GM11168 (cell line): ENCODE measurements at regions not wholly inside any gene's neighbourhood (a gene's known extent, or its start where the extent isn't known, plus 50 kb on each side); places are given as distances from the start of the nearest gene placed in this dataset.

Experiments
- in situ Hi-C: fragments of 300-500 bp; cut with MboI; formaldehyde crosslinking; loops from one replicate; pipeline ENCODE4 v1.12.0; 2022; ENCODE audit warnings: low sequenced_read_pairs; ENCODE audit not compliant: unreplicated experiment

DNA sequence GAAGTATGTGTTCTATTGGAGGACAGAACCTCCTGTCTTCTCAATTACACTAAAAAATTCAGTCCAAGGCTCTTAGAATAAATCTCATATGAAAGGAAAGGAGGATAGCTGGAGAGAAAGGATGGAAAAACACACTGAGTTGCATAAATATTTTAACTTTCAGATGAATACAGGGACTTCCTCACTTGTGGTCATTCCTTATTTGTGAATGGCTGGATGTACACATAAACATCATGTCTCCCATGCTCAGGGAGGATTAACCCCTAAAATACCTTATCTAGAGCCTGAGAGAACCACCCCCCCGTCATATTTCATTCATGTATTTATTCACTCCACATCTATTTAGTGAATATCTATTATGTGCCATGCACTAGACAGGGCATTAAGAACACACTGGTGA, 217.6 kb upstream of the CITED2 start:
- in situ Hi-C loops = no loop called here

DNA sequence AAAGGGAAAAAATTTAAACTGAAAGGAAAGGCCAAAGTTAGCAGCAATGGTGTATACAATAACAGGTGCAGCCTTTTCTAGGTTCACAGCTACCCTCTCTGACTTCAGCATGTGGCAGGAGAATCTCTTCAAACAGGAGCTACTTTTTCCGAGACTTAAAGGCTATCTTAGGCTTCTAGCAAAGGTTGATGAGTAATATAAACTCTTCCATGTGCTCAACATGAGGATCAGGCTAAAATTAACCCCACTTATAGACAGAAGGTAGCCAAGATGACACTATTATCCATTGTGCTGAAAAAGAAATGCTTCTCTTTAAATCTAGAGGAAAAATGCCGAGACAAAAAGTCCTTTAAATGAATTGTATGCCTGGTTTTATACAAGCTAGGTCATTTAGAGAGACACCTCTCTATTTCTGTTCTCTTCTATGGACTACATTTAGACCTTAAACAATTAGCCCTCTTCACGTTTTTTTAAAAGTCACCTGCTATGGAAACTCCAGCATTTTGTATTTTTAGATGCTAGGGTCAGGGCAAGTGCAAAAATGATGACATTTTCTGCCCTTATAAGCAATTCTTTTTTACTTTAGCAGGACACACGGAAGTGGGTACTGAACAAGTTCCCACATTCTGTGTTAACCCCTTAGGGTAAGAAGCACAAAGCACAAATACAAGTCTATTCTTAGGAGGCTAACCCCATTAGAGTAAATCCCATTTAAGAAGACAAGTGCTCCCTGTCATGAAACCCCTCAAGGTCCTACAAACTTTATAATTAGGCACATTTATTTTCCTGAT, 216.8 kb upstream of the CITED2 start:
- in situ Hi-C loops = no loop called here

GRCh38 chr6:139590206-139590605, 215.8 kb upstream of the CITED2 start:
- in situ Hi-C loops = no loop called here

DNA sequence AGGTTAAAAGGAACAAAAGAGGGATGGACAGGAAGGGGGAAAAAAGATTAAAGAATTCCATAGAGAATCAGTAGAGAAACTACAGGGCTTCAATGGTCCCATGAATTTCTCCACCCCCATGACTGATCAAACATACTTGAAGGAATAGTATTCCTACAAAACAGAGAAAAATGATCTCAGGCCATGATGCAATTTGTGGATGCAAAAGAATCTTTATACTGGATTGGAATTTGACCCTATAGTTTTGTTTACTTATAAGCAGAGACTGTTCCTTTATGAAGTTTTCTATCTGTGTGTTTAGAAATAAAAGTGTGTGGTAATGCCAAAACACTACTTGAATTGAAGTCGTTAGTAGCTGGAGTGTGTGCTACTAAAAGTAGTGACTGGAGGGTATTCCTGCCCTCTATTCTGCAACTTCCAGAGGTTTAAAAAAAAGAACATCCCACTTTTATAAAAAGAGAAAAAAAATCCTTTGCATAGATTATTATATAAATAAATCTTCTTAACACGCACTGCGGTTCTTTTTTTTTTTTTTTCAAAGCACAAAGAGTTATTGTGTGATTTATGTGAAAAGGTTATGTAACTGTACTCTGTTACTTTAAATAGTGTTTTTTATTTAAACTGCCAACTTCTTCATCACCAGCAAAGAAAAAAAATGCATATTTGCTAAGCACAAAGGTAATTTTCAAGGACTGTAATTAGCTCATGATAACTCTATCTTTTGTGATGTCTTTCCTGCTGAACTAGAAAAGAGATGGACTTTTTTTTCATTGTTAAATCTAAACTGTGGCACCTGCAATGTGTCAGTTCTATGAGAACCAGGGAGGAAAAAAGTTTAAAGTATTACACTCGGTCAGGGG, 214.5 kb upstream of the CITED2 start:
- in situ Hi-C loops = loop anchor here (10.0 kb wide), 1 partner anchor 214 kb away; the partner anchor contains the start of gene CITED2

DNA sequence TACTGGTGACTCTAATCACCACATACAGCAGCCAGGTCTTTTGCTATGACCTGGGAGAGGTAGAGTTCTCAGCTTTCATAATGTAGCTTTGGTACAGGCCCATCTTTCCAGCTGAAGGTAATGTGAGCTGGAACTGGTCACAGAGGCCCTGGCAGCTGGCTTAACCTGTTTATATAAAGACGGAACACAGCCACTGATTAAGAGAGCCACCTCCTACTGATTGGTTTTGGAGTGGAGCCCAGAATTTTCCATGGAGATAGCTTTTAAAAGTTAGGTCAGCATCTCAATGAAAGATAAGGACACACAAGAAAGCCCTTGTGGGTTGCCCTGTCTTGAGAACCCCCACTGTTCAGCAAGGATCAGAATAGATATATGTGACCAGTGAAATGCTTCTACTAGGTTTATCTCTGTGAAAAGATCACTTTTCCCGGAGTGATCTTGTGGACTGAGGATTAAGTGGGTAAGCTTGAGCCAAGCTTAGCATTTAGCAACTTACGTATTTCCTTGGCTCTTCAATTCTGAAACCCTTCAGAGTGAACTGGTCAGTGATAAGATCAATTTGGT, 213.7 kb upstream of the CITED2 start:
- in situ Hi-C loops = loop anchor here (10.0 kb wide), 1 partner anchor 213 kb away; the partner anchor contains the start of gene CITED2

GRCh38 chr6:139587469-139587868, 213.0 kb upstream of the CITED2 start:
- in situ Hi-C loops = loop anchor here (10.0 kb wide), 1 partner anchor 213 kb away; the partner anchor contains the start of gene CITED2

GRCh38 chr6:139586273-139586672, 211.8 kb upstream of the CITED2 start:
- in situ Hi-C loops = loop anchor here (10.0 kb wide), 1 partner anchor 211 kb away; the partner anchor contains the start of gene CITED2

GRCh38 chr6:139584599-139584998, 210.2 kb upstream of the CITED2 start:
- in situ Hi-C loops = loop anchor here (10.0 kb wide), 1 partner anchor 210 kb away; the partner anchor contains the start of gene CITED2

DNA sequence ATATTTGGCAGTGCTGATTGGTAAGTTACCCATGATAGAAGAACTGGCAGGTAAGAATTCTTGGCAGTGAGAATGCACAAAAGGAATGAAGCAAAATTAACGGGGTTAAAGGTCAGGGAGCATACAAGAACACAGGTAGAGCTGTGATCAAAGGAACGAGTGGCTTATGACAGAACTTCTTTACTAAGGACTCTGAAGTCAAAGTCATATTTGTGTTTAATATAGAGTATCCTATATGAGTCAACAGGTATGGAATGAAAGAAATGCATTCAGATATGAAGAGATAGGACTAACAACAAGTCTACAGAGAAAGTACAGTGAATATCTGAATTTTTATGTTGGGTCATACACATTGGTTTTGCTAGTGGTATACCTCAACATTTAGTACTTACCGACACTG, 209.0 kb upstream of the CITED2 start:
- in situ Hi-C loops = loop anchor here (10.0 kb wide), 1 partner anchor 209 kb away; the partner anchor contains the start of gene CITED2

- in situ Hi-C loops = loop anchor here (10.0 kb wide), 1 partner anchor 208 kb away; the partner anchor contains the start of gene CITED2
These were observed 208.5 kb upstream of the CITED2 start for GRCh38 chr6:139582956-139583355.

GRCh38 chr6:139581485-139581865, 207.0 kb upstream of the CITED2 start:
- in situ Hi-C loops = loop anchor here (10.0 kb wide), 1 partner anchor 207 kb away; the partner anchor contains the start of gene CITED2

GRCh38 chr6:139580592-139581484, 206.4 kb upstream of the CITED2 start:
- in situ Hi-C loops = loop anchor here (10.0 kb wide), 1 partner anchor 206 kb away; the partner anchor contains the start of gene CITED2

GRCh38 chr6:139577763-139578604, 203.5 kb upstream of the CITED2 start:
- in situ Hi-C loops = no loop called here

GRCh38 chr6:139577124-139577762, 202.8 kb upstream of the CITED2 start:
- in situ Hi-C loops = no loop called here

DNA sequence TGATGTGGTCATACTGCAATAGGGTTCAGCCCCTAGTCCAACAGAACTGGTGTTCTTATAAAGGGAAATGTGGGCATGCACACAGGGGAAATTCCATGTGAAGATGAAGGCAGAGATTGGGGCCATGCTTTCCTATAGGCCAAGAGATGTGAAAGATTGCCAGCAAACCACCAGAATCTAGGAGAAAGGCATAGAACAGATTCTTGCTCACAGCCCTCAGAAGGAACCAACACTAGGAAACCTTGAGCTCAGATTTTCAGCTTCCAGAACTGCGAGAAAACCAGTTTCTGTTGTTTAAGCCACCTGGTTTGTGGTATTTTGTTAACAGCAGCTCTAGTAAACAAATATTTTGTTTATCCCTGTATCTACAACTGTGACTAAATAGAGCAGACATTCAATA, 197.6 kb upstream of the CITED2 start:
- in situ Hi-C loops = no loop called here

DNA sequence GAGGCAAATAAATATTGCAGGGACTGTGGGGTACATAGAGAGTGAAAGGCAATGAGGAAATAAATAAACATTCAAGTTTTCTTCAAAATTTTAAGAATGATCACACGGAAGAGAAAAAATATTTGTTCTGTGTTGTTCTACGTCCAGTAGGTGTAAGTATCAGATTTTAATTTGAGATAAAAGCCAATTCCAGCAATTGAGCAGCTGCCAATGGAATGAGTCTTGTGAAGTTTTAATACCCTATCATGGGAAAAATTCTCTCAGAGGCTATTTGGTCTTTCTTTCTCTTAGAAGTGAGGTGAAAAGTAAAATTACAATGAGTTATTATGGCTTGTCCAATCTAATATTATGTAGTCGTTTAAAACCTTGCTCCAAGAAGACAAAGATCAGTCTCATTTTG, 195.7 kb upstream of the CITED2 start:
- in situ Hi-C loops = no loop called here

DNA sequence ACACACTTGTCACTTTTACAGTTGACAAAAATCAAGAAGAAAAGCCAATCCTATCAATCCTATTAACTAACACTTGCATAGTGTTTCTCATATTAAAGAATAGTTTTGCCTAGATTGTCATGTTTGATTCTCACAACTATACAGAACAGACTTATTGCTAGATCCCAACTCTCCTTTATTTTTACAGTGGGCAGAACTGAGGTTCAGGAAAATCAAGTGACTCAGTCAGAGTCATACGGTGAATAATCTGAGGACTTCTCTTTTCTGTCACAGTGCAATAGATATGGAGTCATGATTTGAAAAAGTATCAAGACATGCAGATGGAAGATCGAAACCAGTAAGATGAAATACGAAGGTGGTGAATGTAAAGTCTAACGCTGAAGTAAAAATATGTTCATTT, 195.1 kb upstream of the CITED2 start:
- in situ Hi-C loops = no loop called here

GRCh38 chr6:139568956-139569538, 194.6 kb upstream of the CITED2 start:
- in situ Hi-C loops = no loop called here
